Epithelial cell of esophagus (primary cell): ENCODE measurements at regions not wholly inside any gene's neighbourhood (a gene's known extent, or its start where the extent isn't known, plus 50 kb on each side); places are given as distances from the start of the nearest gene placed in this dataset.
A peak's percentile ranks its signal among the peaks of the same experiment; 100 is the strongest.

ENCODE experiments used
- DNase-seq: peaks from one replicate; pipeline ENCODE4 v3.0.0; 2010; ENCODE audit warnings: low read depth
- H3K4me3 ChIP-seq: 2 replicates; pipeline ENCODE4 v1.5.1; 2011; ENCODE audit warnings: mild to moderate bottlenecking, low read length, control low read depth
- TF ChIP-seq, protein P1 (sequence below): IDR thresholded peaks from 2 replicates; pipeline ENCODE4 v1.5.1; 2011; ENCODE audit warnings: low read depth, mild to moderate bottlenecking, low read length, control low read depth, inconsistent platforms; ENCODE audit not compliant: insufficient read depth; ENCODE audit errors: missing control alignments

DNA sequence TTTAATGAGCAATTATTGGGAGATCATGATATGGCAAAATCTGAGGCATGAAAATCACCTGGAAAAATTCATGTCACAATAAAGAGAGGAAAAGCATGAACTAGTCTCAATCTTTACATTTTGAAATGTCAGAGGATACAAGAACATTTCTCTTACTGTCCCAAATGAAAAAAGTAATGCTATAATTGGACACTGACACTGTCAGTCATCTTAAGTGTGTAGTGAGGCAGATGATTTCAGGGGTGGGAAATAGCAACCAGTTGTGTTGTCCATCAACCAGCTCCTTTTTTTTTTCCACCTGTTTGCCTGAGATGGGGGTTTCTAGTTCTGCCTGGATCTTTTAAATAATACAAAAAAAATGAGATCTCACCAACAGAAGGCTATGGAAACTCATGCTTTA is 646.2 kb downstream of the KCNT2 start:
- H3K4me3 ChIP-seq: no peak overlapping the region
- TF ChIP-seq, protein P1, sequence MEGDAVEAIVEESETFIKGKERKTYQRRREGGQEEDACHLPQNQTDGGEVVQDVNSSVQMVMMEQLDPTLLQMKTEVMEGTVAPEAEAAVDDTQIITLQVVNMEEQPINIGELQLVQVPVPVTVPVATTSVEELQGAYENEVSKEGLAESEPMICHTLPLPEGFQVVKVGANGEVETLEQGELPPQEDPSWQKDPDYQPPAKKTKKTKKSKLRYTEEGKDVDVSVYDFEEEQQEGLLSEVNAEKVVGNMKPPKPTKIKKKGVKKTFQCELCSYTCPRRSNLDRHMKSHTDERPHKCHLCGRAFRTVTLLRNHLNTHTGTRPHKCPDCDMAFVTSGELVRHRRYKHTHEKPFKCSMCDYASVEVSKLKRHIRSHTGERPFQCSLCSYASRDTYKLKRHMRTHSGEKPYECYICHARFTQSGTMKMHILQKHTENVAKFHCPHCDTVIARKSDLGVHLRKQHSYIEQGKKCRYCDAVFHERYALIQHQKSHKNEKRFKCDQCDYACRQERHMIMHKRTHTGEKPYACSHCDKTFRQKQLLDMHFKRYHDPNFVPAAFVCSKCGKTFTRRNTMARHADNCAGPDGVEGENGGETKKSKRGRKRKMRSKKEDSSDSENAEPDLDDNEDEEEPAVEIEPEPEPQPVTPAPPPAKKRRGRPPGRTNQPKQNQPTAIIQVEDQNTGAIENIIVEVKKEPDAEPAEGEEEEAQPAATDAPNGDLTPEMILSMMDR: no peak
- no peak for DNase-seq

DNA sequence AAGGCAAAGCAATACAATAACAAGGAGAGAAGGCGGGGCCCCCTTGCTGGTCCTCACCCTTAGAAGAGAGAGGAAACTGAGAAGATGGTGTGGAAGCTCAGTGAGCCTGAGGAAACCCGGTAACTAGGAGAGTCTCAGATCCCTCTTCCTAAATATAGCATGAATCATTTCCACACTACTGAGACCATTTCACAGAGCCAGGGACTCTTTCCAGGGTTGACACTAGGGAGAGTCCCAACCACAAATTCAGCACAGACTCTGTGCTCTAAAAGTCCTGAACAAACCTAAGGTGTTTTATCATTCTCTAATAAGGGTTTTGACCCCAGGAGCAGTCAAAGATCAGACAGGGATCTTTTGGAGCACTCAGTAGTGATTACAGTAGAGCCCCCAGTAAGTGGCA is 647.7 kb downstream of the KCNT2 start:
- H3K4me3 ChIP-seq: no peak overlapping the region
- TF ChIP-seq, protein P1: no peak
- DNase-seq: no peak

DNA sequence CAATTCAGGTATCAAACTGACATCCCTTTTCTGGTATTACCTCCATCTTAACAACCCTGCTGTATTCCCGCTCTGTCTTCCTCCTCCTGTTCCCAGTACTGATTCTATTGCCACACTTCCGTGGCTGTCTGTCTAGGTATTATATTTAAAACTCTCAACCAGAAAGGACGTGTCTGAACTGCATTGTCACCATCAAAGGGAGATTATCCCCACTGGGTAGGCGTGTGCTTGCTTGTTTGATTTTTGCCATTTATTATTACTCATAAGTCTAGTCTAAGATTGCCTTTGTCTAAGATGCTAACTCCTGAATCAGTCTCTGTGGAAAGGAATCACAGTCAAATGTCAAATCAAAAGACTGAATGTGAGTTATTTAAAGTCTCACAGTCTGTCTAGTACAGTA is 650.1 kb downstream of the KCNT2 start:
- DNase-seq: peak; percentile 97
- H3K4me3 ChIP-seq: no peak overlapping the region
- TF ChIP-seq, protein P1: no peak

DNA sequence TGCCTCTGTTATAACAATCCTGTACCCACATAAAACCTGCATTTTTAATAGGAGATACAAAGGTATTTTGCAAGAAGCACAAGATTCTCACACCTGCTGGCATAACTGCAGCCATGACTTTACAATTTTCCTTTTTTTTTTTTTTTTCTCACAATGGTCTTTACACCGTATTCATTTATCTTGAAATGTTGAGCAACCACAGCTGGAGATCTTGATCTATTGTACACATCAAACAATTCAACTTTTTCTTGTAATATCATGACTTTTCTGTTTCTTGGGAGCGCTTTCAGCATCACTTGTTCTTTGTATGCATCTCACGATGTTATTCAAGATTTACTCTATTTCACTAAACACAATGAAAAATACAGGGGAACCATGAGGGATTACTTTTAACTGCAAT is 651.4 kb downstream of the KCNT2 start:
- H3K4me3 ChIP-seq: no peak overlapping the region
- no peak for DNase-seq
- TF ChIP-seq, protein P1: no peak

DNA sequence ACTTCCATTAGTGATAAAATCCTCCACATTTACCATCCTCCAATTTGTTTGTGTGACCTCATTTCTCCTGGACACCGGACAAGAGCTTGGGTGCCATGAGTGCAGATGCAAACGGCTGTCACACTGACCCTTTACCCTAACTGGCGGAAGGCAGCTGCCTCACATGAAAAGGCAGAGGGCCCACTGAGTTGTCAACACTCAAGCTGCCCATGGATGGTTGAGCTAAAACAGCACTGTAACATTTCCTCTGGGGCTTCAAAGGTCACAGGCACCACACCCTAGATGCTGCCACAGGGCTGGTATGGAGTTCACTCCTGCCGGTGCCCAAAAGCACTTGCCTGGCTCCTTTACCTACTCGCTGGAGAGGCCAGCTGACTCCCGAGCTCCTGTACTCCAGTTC is 653.4 kb downstream of the KCNT2 start:
- H3K4me3 ChIP-seq: no peak overlapping the region
- no peak for DNase-seq
- TF ChIP-seq, protein P1: no peak

DNA sequence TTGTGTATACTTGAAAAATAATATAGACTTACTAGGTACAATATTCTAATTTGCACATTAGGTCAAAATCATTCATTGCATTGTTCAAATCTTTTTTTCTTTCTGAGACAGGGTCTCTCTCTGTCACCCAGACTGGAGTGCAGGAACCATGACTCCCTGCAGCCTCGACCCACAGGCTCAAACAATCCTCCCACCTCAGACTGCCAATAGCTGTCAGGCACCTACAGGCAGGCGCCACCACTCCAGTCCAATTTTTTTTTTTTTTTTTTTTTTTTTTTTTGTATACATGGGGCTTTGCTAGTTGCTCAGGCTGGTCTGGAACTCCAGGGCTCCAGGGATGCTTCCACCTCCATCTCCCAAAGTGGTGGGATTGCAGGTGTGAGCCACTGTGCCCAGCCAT is 656.9 kb downstream of the KCNT2 start:
- H3K4me3 ChIP-seq: no peak overlapping the region
- DNase-seq: no peak
- TF ChIP-seq, protein P1: no peak

DNA sequence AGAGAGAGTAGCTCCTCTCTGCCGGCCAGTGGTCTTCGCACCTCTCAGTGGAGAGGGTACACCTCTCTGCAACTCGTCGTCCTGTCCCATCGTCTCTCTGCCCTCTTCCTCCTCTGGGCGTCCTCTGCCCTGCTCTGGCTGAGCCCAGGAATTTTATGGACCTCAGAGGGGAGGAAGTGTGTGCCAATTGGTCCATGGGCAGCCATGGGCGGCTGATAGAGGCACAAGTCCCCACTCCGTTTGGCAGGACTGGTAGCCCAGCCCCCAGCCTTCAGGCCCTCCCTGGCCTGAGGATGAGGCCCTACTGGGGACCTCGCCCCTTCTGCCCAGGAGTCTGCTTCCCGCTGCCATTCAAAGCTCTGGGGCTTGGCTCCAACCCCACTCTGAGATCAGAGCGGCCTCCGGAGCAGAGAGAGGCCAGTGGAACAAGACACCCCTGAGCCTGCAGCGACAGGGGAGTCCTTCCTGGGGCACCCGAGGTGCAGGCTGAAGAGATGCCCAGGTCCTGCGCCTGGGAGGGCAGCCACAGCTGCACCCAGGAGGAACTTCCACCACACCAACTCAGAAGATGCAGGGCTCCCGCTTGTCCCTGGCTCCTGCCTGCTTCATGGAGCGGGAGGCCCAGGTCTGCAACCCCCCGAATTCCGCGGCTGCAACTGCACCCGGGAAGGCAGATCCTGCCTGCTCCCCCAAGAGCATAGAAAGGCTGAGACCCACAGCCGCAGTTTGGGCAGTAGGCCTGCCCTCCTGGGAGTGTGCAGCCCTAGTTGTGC is 659.9 kb downstream of the KCNT2 start:
- no peak overlapping the region for H3K4me3 ChIP-seq
- DNase-seq: no peak
- TF ChIP-seq, protein P1: no peak
